ENCODE measurements at regions not wholly inside any gene's neighbourhood (a gene's known extent, or its start where the extent isn't known, plus 50 kb on each side); places are given as distances from the start of the nearest gene placed in this dataset.

DNA sequence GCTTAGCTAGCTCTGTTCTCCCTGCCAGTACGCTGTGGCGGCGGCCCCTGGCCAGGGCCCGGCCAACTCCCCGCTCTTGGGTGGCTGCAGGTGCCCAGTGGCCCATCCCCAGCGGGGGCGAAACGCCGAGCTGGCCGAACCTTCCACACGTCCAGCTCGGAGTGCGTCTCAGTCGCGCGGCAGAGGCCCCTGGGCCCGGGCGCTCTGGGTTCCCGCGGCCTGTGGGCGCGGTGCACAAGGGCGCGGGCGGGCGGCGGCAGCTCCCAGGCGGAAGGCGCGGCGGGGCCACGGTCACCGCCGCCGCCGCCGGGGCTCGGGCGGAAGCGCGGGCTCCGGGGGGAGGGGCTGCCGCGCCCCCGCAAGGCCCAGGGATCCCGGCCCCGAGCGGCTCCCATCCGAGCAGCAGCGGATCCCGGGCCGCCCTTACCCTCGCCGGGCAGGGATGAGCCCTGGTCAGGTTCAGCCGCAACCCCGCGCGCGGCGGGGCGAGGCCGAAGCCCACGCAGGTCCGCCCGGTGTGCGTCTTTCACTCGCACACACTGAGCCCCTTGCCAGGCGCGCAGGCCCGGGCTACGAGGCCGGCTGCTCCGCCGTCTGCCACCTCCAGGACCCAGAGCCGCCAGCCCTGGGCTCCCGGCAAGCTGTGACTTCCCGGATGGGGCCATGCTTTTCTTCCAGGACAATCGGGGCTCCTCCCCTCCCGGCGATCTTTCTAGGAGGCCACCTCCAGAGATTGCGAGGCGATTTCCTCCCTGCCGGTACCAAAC lies 54.2 kb downstream of the CCDC54 start:
- peaks cover 26% of the 10 kb centered on the region for H3K4me1 Mint-ChIP-seq (ENCODE audit: low read depth)
- no peak for TF ChIP-seq CTCF (IDR thresholded peaks at IDR 0.05)
- DNase-seq (ENCODE audit: low spot score): no peak
- peak overlapping the region; percentile 96 for H3K27ac Mint-ChIP-seq (ENCODE audit: unreplicated experiment)
- no peaks in the 10 kb centered on the region for H3K36me3 Mint-ChIP-seq (ENCODE audit: low read depth)
- no peaks in the 10 kb centered on the region for H3K9me3 Mint-ChIP-seq (ENCODE audit: low read depth)
- H3K27me3 Mint-ChIP-seq (ENCODE audit: low read depth): no peaks in the 10 kb centered on the region
- H3K4me3 Mint-ChIP-seq (ENCODE audit: unreplicated experiment): peak overlapping the region; percentile 86

DNA sequence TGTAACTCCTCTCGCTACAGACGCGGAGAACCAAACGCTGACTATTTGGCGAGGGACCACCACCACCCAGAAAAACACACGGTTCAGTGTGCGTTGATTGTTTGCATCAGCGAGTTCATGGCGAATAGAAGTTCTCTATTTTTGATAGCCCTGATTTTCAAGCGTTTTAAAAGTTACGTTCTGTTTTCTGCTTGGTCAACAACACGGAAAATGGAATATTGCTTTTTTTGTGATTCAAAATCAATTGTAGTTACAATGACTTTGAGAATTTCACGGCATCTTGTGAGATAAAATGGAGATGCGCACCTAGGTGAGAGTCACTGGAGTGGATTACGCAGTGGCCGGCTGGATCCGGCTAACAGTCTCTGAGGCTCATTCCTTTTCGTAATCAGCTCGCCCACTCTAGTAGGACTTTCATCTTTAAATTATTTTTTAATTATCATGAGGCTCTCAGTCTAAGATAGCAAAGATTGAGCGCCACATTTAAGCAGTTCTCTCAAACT lies 54.8 kb downstream of the CCDC54 start:
- Mint-ChIP-seq H3K36me3 (ENCODE audit: low read depth) (no peaks in the 10 kb centered on the region), H3K4me3 (ENCODE audit: unreplicated experiment) (peak overlapping the region; percentile 86), H3K4me1 (ENCODE audit: low read depth) (peaks cover 26% of the 10 kb centered on the region), H3K27me3 (ENCODE audit: low read depth) (no peaks in the 10 kb centered on the region), H3K27ac (ENCODE audit: unreplicated experiment) (peak overlapping the region; percentile 96), H3K9me3 (ENCODE audit: low read depth) (no peaks in the 10 kb centered on the region)
- no peak for DNase-seq (ENCODE audit: low spot score)
- no peak for TF ChIP-seq CTCF (IDR thresholded peaks at IDR 0.05)

DNA sequence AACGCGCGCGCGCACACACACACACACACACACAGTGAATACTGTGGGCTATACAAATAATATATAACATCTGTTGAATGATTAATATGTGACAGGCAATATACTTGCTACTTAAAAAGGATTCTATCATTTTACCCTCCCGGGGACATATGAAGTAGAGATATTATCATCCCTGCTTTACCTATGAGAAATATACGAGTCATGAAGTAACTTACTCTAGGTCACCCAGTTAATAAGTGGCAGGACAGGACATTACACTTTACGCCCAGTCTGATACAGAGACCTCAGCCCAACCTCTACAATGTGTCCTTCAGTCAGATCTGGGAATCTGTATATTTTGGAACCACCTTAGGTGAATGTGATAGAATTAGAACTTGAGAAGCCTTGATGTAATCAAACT lies 55.4 kb downstream of the CCDC54 start:
- peak overlapping the region; percentile 86 for H3K4me3 Mint-ChIP-seq (ENCODE audit: unreplicated experiment)
- H3K27ac Mint-ChIP-seq (ENCODE audit: unreplicated experiment): peak overlapping the region; percentile 96
- no peak for TF ChIP-seq CTCF (IDR thresholded peaks at IDR 0.05)
- no peaks in the 10 kb centered on the region for H3K36me3 Mint-ChIP-seq (ENCODE audit: low read depth)
- H3K27me3 Mint-ChIP-seq (ENCODE audit: low read depth): no peaks in the 10 kb centered on the region
- no peak for DNase-seq (ENCODE audit: low spot score)
- H3K4me1 Mint-ChIP-seq (ENCODE audit: low read depth): peaks cover 26% of the 10 kb centered on the region
- H3K9me3 Mint-ChIP-seq (ENCODE audit: low read depth): no peaks in the 10 kb centered on the region

GRCh38 chr3:107436029-107436428 lies 58.8 kb downstream of the CCDC54 start:
- DNase-seq (ENCODE audit: low spot score): no peak
- no peak overlapping the region for H3K27ac Mint-ChIP-seq (ENCODE audit: unreplicated experiment)
- H3K27me3 Mint-ChIP-seq (ENCODE audit: low read depth): no peaks in the 10 kb centered on the region
- no peak for TF ChIP-seq CTCF (IDR thresholded peaks at IDR 0.05)
- H3K4me1 Mint-ChIP-seq (ENCODE audit: low read depth): peaks cover 11% of the 10 kb centered on the region
- no peak overlapping the region for H3K4me3 Mint-ChIP-seq (ENCODE audit: unreplicated experiment)
- H3K9me3 Mint-ChIP-seq (ENCODE audit: low read depth): no peaks in the 10 kb centered on the region
- H3K36me3 Mint-ChIP-seq (ENCODE audit: low read depth): no peaks in the 10 kb centered on the region

DNA sequence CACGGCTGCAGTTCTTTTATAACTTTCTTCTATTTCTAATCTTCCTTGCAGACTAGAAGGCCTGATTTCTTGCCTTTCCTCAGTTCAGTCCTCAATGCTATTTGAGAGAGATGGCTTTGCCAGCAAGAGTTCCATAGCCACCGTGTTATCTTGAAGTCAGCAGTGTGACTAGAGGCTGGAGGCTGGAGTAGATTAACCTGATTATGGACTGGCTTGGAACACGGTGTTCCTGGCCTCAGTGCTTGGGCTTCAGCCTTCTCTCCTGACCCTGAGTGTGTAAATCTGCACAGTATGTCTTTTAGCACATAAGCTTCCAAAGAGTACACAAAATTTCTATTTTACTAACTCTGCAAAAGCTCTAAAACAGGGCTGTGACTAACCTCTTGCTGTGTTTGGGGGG lies 61.4 kb downstream of the CCDC54 start:
- no peaks in the 10 kb centered on the region for H3K9me3 Mint-ChIP-seq (ENCODE audit: low read depth)
- H3K4me1 Mint-ChIP-seq (ENCODE audit: low read depth): no peaks in the 10 kb centered on the region
- H3K36me3 Mint-ChIP-seq (ENCODE audit: low read depth): no peaks in the 10 kb centered on the region
- H3K27ac Mint-ChIP-seq (ENCODE audit: unreplicated experiment): no peak overlapping the region
- no peak for TF ChIP-seq CTCF (IDR thresholded peaks at IDR 0.05)
- DNase-seq (ENCODE audit: low spot score): no peak
- no peaks in the 10 kb centered on the region for H3K27me3 Mint-ChIP-seq (ENCODE audit: low read depth)
- no peak overlapping the region for H3K4me3 Mint-ChIP-seq (ENCODE audit: unreplicated experiment)
